OCI-M1 (cell line): ENCODE measurements at regions not wholly inside any gene's neighbourhood (a gene's known extent, or its start where the extent isn't known, plus 50 kb on each side); places are given as distances from the start of the nearest gene placed in this dataset.

Experiments used
- DNase-seq: peaks from one replicate; lab custom pipeline; 2025; lab: John Stamatoyannopoulos, UW

- DNase-seq = no peak
These were observed 205.6 kb downstream of the GADD45G start for GRCh38 chr9:89810431-89810830.

- no peak for DNase-seq
These were observed 206.5 kb downstream of the GADD45G start for GRCh38 chr9:89811356-89811755.

GRCh38 chr9:89811886-89812450 lies 207.2 kb downstream of the GADD45G start:
- no peak for DNase-seq

- DNase-seq = no peak
These were observed 207.9 kb downstream of the GADD45G start for GRCh38 chr9:89812556-89813181.

- DNase-seq = no peak
These were observed 208.7 kb downstream of the GADD45G start for GRCh38 chr9:89813482-89813881.

GRCh38 chr9:89814340-89815040 lies 209.7 kb downstream of the GADD45G start:
- peak; percentile 25 for DNase-seq

GRCh38 chr9:89815061-89815902 lies 210.5 kb downstream of the GADD45G start:
- no peak for DNase-seq

- no peak for DNase-seq
These were observed 211.2 kb downstream of the GADD45G start for GRCh38 chr9:89815903-89816573.

GRCh38 chr9:89817151-89817950 lies 212.5 kb downstream of the GADD45G start:
- DNase-seq = peak; percentile 32

GRCh38 chr9:89820337-89820736 lies 215.5 kb downstream of the GADD45G start:
- no peak for DNase-seq

GRCh38 chr9:89821081-89821480 lies 216.3 kb downstream of the GADD45G start:
- no peak for DNase-seq

- DNase-seq = no peak
These were observed 218.2 kb downstream of the GADD45G start for GRCh38 chr9:89822996-89823395.

GRCh38 chr9:89825669-89826068 lies 220.9 kb downstream of the GADD45G start:
- no peak for DNase-seq

- no peak for DNase-seq
These were observed 221.4 kb downstream of the GADD45G start for GRCh38 chr9:89826186-89826585.

GRCh38 chr9:89829346-89829745 lies 224.5 kb downstream of the GADD45G start:
- no peak for DNase-seq

- no peak for DNase-seq
These were observed 230.9 kb downstream of the GADD45G start for GRCh38 chr9:89835666-89836065.

GRCh38 chr9:89837162-89837933 lies 232.5 kb downstream of the GADD45G start:
- no peak for DNase-seq

GRCh38 chr9:89837934-89838310 lies 233.1 kb downstream of the GADD45G start:
- DNase-seq = no peak

GRCh38 chr9:89838621-89839020 lies 233.8 kb downstream of the GADD45G start:
- no peak for DNase-seq

GRCh38 chr9:89839449-89839848 lies 234.6 kb downstream of the GADD45G start:
- DNase-seq = no peak
